AG20443 (cell line): ENCODE measurements at regions not wholly inside any gene's neighbourhood (a gene's known extent, or its start where the extent isn't known, plus 50 kb on each side); places are given as distances from the start of the nearest gene placed in this dataset.
A peak's percentile ranks its signal among the peaks of the same experiment; 100 is the strongest.
"Not testable (repeated sequence)": the region's sequence is repeated elsewhere in the genome, so short reads cannot be mapped to it uniquely, and the experiment has no call there.

Experiments used
- DNase-seq: peaks from one replicate; pipeline ENCODE4 v3.0.0; 2012; ENCODE audit warnings: low spot score, mixed read lengths

DNA sequence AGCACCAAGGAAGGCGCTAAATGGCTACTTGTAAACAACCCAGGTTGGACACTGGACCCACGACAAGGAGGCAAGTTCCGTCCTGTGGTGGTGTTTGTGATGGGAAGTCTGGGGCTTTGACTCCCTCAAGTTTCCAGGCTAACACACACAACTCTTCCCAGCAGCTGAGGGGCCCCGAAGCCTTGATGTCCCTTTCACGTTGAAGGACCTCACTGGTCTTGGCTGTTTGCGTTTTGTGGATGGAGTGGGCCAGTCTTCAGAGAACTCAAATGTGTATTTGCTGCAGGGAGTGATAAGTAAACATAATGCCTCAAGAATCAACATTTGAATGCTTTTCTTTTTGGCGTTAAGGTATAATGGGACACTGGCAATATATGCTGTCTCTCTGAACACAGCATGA, 199.2 kb downstream of the TM9SF2 start:
- no peak for DNase-seq

DNA sequence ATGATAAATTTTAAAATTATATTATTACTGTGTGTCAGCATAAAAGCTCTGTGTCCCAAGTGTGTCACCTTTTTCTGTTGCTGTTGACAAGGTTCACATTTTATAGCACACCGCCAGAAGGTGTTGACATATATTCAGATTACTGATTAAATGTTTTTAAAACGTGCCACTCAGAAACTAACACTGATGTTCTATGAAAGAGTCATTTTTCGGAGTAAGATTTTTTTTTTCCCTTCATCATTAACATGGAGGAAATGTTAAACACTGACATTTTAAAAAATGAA, 197.5 kb downstream of the TM9SF2 start:
- DNase-seq, result no peak

DNA sequence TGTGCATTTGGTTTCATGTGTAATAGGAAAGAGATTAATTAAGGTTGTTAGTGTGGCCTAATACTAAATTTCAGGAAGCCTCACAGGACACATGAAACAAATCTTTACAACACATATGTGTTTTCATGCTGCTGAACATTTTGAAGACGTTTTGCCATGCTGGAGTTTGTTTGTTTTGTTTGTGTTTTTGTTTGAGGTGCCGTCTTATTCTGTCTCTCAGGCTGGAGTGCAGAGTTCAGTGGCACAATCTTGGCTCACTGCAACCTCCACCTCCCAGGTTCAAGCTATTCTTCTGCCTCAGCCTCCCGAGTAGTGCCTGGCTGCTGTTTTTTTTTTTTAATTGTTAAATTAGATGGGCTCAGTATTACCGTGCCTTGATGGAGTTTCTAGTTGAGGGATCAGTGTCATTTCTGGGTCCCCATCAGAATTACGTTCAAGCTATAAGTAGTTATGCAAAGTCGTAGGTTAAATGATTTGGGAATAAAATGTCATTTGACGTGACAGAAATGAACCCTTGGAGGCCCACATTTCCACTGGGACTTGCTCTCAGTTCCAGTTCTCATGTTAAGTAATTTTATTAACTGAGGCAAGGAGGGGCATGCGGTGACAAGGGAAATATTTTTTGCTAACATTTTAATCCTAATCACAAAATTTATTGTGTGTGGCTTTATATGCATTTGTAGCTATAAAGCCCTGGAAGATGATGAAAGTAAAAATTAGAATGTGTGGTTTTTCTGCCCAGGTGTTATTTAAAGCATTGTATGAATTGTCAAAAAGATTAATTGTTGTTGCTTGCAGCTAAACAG, 196.9 kb downstream of the TM9SF2 start:
- no peak for DNase-seq

DNA sequence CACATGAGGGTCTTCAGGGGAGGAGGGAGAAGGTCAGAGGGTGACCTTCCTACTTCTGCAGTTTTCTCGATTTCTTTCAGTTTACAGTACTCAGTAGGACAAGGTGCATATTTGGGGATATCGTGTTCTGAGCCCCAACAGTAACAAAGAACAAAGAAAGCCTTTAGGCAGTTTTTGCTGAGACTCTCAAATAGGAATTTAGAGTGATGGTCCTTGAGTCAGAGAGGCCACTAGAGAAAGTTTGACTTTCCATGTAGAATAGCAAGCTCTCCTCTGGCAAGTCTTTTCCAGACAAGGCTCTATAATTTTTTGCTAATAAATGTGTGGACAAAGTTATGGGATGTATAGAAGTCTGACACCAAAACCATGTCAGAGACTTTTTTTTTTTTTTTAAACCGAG, 194.6 kb downstream of the TM9SF2 start:
- no peak for DNase-seq

DNA sequence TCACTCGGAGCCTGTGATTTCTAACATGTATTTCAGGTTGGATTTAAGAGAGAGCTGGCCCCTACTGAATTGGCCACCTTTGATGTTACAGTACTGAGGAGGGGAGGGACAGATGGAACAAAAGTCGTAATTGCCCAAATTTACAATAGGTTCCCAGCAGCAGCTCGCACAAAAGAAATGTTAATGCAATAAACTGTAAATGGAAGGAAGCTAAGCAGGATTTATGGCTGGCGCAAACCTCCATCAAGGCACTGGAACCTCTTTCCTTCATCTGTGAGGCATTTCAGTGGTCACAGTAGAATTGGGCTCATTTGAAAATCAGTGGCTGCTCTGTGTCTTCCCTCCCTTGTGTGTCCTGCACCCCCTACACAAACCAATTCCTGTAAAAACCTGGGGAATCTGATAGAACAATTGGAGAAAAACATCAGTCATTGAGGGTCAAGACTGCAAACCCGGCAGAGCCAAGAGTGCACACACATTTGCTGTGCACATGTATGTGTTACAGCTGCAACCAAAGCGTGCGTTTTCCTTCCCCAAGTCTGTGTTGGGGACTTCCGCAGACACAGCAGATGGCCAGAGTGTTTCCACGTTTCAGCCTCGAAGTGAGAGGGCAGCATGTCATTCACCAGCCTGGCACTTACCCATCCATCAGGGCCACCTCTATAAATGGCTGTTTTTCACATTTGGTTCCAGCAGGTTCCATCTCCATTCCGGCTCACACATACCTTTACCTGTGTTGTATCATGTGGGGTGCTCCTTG, 192.8 kb downstream of the TM9SF2 start:
- no peak for DNase-seq

DNA sequence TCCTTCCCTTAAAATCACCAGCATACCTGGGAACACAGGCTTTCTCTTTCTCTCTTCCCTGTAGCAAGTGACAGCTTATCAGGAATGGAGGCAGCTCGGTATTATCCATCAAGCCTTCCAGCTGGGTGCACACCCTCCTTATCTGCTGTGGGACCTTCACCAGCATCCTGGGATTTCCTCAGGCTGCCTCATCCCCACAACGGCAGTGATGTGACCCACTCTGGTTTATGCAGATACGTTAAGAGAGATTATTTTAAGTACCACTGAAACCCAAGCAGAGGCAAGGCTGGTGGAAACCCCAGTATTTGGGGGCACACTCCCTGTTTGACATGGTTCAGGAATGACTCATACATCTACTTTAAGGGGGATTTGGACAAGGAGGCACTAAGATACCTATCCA, 192.1 kb downstream of the TM9SF2 start:
- DNase-seq, result no peak

DNA sequence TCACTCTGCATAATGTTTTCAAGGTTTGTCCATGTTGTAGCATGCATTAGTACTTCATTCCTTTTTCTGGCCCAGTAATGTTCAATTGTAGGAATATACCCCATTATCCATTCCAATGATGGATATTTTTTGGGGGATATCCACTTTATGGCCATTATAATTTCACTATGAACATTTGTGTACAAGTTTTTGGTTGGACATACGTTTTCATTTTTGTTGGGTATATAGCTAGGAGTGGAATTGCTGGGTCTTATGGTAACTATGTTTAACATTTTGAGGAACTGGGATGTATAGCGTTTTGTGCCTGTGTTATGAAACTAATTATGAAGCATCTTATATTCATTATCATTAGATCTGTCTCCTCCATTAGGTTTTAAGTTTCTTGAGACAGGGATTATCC, 191.6 kb downstream of the TM9SF2 start:
- DNase-seq, result no peak

DNA sequence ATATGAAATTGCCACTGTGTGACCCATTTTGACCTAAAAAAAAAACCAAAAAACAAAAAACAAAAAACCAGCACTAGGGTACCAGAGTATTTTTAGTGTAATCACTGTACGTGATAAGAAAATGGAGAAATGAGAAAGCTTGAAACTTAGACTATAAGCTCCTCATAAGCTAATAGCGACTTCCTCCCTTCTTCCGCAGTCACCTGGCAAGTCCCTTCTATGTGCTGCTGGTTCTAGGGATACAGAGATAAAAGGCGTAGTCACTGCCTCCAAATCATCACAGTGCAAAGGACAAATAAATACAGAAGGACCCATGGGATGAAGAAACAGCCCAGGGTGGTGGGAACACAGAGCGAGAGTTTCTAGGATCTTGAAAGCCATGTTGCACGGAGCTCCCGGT, 190.3 kb downstream of the TM9SF2 start:
- no peak for DNase-seq

DNA sequence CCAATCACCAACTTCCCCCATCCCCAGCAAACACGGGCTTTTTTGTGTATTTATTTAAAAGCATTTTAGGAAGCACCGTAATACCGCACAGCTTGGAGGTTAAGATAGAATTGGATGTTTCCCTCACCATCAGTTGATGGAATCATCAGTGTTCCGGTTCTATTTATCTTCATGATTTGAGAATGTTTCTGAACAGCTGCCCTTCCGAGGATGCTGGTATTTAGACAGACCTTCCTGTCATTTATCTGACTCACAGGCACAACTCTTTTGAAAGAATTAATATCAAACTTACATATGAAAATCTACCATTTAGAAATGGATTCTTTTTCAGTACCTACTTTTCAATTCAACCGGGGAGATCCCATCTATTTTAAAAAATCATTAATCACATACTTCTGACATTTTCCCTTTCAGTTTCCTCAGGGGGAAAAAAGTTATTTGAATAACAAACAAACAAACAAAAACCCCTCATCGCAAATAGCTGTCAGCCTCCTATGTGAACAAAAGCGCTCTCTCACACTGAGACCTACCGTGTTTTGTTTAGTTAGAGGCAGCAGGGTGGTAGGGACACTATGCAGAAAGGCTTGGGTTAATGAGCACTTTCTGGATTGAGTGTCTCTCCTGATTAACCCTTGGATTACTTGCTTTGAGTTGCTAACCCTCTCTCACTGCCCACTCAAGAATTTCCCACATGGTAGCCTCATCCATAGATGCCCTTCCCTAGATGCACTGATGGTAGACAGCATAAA, 189.3 kb downstream of the TM9SF2 start:
- DNase-seq, result no peak

DNA sequence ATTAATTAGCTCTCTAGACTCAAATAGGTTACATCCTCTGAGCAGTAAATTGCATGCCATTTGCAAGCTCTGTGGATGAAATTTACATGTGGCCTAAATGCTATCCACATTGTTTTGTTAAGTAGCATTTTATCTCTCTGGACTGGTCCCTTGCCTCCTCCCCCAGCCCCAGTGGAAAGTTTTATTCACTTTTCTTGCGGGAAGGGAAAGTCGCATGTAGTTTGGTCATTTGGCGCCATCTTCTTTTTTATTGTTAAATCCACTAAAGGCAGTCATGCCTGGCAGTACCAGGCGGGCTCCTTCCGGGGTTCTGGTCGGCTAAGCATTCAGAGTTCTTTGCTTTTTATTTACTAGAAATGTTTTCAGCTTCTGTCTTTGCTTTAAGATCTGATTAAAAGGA, 188.7 kb downstream of the TM9SF2 start:
- DNase-seq, result no peak

DNA sequence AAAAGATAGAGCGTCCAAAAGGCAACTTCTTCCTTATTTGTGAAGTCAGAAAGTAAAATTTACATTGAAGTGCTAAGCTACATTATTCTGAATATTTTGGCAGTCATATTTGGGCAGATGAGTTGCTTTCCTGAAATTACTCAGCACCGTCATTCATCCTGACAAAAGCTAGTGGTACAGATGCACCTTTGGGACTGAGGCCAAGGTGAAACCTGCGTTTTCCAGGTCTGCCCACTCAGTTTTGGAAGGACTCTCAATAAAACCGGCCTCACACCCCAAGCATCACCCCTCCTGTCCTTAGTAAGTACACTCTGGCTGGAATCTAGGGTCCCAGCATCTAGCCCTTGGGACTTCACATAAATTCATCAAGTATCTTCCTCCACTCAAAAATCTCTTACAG, 187.5 kb downstream of the TM9SF2 start:
- no peak for DNase-seq

DNA sequence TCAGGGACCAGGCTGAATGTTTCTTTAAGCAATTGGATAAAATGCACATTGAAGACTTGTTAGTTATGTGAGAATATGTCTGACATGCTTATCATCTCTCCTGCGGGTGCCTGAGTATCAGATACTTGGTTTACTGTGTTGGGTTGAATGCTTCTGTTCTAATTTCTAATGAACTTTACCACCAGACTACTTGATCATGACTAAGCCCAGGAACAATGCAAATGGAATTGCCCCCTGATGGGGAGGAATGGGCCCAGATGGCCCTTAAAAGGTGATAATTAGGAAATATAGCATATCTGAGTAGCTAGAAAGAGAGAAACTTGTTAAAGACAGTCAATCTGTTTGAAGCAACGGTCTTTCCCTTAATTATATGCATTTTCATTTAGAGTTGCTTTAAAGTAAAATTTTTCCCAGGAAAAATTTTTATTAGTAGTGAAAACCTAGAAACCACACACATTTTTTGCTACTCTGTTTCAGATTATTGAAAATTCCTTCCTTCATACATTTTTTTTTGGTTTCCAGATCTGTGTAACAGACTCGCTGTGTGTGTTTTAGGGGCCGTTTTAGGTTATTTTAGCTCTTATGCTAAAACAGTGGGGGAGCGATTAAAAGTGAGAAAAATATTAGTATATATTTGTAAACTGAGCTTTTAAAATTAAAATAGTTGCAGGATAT, 186.6 kb downstream of the TM9SF2 start:
- no peak for DNase-seq

DNA sequence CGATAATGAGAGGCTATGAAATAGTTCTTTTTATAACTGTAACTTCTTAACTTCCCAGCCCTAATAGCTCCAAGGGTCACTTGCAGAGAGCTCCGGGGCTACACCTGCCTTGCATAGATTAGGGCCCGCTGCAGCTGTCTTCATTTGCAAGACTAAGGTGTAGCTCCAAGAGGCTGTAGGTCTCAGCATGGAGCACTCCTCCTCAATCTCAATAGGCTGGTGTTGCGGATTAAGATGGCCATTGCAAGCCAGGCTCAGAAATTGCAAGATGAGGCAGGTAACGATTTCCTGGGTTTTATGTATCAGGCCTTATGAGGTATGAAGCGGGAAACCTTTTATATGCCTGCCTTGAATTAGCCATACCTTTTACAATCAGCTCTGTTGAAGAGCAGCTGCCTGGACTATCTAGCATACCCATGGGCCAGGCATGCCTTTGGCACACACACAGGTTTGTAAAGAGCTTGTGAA, 185.7 kb downstream of the TM9SF2 start:
- no peak for DNase-seq

DNA sequence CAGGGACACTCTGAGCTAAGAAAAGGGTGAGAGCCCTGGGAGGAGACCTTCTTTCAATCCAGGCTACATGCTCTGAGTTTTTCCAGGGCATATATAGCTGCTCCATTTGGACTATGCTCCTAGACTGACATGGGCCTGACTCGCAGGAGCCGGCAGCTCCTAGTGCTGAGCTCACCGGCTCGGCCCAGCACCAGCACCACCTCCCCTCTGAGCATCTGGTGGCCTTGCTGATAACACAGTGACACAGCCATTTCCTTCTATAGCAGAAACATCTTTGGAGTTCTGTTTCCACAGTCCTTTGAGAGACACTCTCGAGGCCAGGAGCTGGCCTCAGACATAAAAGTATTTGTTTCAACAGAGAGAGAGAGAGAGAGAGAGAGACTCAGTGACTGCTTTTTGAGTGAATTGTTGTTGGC, 184.9 kb downstream of the TM9SF2 start:
- peak; percentile 62 for DNase-seq

DNA sequence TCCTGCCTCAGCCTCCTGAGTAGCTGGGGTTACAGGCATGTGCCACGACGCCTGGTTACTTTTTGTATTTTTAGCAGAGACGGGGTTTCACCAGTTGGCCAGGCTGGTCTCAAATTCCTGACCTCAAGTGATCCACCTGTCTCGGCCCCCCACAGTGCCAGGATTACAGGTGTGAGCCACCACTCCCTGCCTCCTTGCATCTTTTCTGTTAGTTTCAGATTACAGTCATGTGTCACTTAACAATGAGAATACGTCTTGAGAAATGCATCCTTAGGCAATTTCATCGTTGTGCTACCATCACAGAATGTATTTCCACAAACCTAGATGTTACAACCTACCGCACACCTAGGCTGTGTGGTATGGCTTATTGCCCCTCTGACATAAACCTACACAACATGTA, 180.4 kb downstream of the TM9SF2 start:
- DNase-seq, result no peak

DNA sequence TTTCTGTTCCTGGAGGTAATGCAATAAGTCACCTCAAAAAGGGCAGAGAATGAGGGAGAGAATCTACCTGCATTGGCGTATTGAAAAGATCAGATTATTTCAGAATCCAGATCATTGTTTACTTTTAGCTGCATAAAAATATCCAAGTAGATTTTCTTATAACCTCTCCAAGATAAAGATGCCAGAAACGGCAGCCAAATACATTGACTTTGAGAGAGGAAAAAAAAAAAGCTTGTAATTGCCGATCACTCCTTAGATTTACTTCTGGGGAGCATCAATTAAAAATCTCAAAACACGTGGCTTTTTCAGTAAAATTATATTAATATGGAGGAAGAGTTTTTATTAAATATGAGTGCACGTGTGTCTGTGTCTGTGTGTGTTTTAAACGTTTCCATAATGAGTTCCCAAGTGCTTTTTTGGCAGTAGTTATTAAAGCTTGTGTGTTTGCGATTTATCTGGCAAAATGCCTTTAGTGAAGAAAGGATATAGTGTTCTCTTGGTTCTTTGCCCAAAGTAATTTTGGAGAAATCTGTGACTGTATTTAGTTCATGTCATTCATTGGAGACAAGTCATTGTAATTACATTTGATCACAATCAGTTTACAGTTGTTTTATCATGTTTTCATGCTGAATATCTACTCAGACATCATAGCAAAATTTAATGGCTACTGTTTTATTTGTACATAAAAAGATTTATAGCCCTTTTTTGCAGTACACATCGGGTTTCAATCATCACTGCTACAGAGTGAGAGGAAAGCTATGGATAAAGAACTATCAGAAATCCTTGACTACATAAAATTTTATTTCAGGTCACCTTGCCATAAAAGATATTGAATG, 176.1 kb downstream of the TM9SF2 start:
- DNase-seq, result no peak

DNA sequence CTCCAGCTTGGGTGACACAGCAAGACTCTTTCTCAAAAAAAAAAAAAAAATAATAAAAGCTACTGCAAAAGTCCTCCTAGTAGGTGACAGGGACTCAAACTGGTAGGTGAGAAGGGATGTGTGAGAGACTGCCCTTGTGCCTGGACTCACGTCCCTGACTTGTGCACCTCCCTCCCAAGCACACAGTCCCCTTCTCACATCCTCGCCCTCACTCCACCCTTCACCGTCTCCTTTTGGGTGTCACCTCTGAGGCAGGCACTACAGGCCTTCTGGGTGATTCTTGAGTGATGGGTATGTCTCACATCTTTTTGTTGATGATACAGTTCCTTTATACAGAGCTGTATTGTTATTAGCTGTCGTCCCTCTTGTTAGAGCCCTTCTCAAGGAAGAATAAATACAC, 170.5 kb downstream of the TM9SF2 start:
- no peak for DNase-seq

DNA sequence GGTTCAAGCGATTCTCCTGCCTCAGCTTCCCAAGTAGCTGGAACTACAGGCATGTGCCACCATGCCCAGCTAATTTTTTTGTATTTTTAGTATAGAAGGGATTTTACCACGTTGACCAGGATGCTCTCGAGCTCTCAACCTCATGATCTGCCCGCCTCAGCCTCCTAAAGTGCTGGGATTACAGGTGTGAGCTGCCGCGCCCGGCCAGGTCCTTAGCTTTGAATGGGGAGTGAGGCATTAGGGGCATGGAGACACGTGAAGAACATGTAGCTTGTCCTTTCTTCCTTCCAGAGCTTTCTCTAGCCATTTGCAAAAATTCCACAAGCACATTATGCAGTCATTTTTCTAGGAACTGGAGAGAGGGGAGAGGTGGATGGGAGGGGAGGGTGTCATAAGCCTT, 167.8 kb downstream of the TM9SF2 start:
- not testable (repeated sequence) for DNase-seq

DNA sequence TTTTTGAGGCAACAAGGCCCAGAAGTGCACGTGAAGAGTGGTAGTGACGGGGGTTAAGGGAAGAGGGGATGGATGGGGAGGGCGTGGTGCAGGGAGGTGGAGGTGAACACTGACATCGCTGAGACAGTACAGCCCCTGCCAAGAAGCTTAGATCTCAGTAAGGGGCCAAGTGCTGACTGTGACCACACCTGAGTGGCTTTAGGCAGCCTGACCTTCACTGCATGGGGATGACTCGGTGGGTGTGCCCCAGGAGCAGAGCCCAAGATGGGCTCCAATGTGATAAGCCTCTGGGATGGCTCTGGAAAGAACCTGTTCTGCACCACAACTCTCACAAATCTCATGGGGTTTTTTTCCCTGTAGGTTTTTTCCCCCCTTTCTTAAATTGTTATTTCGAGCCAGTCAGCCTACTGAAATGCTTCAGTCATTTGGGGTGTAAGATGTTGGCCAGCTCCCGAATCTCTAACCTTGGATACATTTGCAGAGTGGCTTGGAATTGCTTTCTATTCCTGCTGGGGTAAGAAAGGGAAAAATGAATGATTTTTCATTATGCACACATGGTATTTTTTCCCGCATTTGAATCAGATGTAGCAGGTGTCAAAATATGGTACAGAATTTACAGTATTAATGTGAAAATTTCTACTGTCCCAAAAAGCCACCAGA, 165.0 kb downstream of the TM9SF2 start:
- DNase-seq, result no peak

DNA sequence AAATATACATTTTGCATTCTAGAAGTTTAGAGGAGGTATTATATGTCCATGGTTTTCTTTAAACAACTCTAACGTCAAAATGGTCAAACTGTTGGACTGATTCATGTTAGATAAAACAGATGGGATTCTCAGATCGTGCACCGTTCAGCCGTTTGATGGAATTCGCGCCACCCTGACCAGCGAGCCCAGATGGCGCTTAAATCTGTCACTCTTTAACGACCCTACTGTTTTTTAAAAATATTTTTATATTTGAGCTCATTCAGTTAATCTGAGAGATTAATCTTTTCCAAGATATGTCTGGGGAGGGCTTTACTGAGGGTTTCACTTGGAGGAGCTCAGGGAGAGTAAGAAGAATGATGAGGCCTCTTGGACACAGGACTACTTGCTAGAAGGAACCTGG, 164.4 kb downstream of the TM9SF2 start:
- DNase-seq, result no peak

DNA sequence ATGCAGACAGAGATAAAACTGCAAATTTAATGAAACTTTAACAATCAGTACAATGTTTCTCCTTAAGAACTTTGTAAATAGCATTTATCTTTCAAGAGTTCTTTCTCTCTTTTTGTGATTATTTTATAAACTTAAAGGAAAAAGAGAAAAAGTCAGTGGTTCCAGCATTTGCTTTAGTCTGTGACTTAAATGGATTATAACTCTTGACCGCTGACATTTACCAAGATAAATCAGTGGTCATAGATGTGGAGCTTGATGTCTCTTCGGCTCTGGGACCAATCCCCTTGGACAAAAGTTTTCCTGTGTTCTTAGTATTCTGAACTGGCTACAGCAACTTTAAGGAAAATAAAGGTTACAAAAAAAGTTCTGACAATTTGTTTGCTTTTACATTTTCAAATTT, 162.6 kb downstream of the TM9SF2 start:
- no peak for DNase-seq
